Trophoblast cell (in vitro differentiated cells and primary cell): ENCODE measurements at regions not wholly inside any gene's neighbourhood (a gene's known extent, or its start where the extent isn't known, plus 50 kb on each side); places are given as distances from the start of the nearest gene placed in this dataset.
A peak's percentile ranks its signal among the peaks of the same experiment; 100 is the strongest.

ENCODE experiments used
- DNase-seq, 2 donors: peaks; one replicate each; pipeline ENCODE4 v3.0.0-alpha.2; 2016
- H2AFZ ChIP-seq: 2 replicates; pipeline ENCODE4 v1.6.1; 2013; ENCODE audit warnings: low read length, moderate library complexity, mild to moderate bottlenecking; ENCODE audit not compliant: insufficient read depth, poor library complexity
- H2AK5ac ChIP-seq: 2 replicates; pipeline ENCODE4 v1.6.1; 2013; ENCODE audit warnings: mild to moderate bottlenecking, low read length
- H2BK120ac ChIP-seq: 2 replicates; pipeline ENCODE4 v1.6.1; 2013; ENCODE audit warnings: low read length, mild to moderate bottlenecking, moderate library complexity; ENCODE audit not compliant: insufficient read depth, poor library complexity
- H2BK12ac ChIP-seq: 2 replicates; pipeline ENCODE4 v1.6.1; 2013; ENCODE audit warnings: mild to moderate bottlenecking, low read length, moderate library complexity
- H2BK5ac ChIP-seq: 2 replicates; pipeline ENCODE4 v1.6.1; 2013; ENCODE audit warnings: low read length, low read depth, moderate library complexity, mild to moderate bottlenecking; ENCODE audit not compliant: poor library complexity
- H3K14ac ChIP-seq: 2 replicates; pipeline ENCODE4 v1.6.1; 2013; ENCODE audit warnings: mild to moderate bottlenecking, low read length
- H3K18ac ChIP-seq: 2 replicates; pipeline ENCODE4 v1.6.1; 2013; ENCODE audit warnings: mild to moderate bottlenecking, low read length
- H3K23ac ChIP-seq: 2 replicates; pipeline ENCODE4 v1.6.1; 2013; ENCODE audit warnings: low read length
- H3K27ac ChIP-seq: 2 replicates; pipeline ENCODE4 v1.5.1; 2013; ENCODE audit warnings: low read depth, mild to moderate bottlenecking, inconsistent platforms, low read length, moderate library complexity
- H3K27me3 ChIP-seq: 2 replicates; pipeline ENCODE4 v1.6.1; 2013; ENCODE audit warnings: inconsistent platforms, mild to moderate bottlenecking, low read length, moderate library complexity; ENCODE audit not compliant: insufficient read depth
- H3K36me3 ChIP-seq, 2 experiments: 1 replicate in 1 of 2; 2 replicates in 1 of 2; pipeline ENCODE4 v1.6.1; 2013; ENCODE audit warnings: low read length in 2 of 2, mild to moderate bottlenecking in 2 of 2, moderate library complexity in 1 of 2; ENCODE audit not compliant: insufficient read depth in 2 of 2, control insufficient read depth in 1 of 2
- H3K4ac ChIP-seq: 2 replicates; pipeline ENCODE4 v1.6.1; 2013; ENCODE audit warnings: low read depth, mild to moderate bottlenecking, low read length, moderate library complexity
- H3K4me1 ChIP-seq, 2 experiments: 1 replicate in 1 of 2; 2 replicates in 1 of 2; pipeline ENCODE4 v1.6.1; 2013; ENCODE audit warnings: low read length in 2 of 2, mild to moderate bottlenecking in 2 of 2, moderate library complexity in 1 of 2; ENCODE audit not compliant: insufficient read depth in 2 of 2, control insufficient read depth in 1 of 2
- H3K4me2 ChIP-seq: 2 replicates; pipeline ENCODE4 v1.6.1; 2013; ENCODE audit warnings: inconsistent platforms, mild to moderate bottlenecking, low read length, moderate library complexity
- H3K4me3 ChIP-seq: 2 replicates; pipeline ENCODE4 v1.5.1; 2013; ENCODE audit warnings: mild to moderate bottlenecking, low read depth, low read length, inconsistent platforms
- H3K79me1 ChIP-seq: one replicate; pipeline ENCODE4 v1.6.1; 2013; ENCODE audit warnings: low read length
- H3K79me2 ChIP-seq: 2 replicates; pipeline ENCODE4 v1.6.1; 2013; ENCODE audit warnings: low read length, mild to moderate bottlenecking; ENCODE audit not compliant: control insufficient read depth, insufficient read depth, poor library complexity
- H3K9ac ChIP-seq: 2 replicates; pipeline ENCODE4 v1.6.1; 2013; ENCODE audit warnings: mild to moderate bottlenecking, low read length
- H3K9me3 ChIP-seq: 2 replicates; pipeline ENCODE4 v1.6.1; 2013; ENCODE audit warnings: low read depth, mild to moderate bottlenecking, control low read depth, inconsistent platforms, low read length; ENCODE audit not compliant: insufficient read depth
- H4K12ac ChIP-seq: 2 replicates; pipeline ENCODE4 v1.6.1; 2013; ENCODE audit warnings: low read depth, mild to moderate bottlenecking, low read length, moderate library complexity
- H4K8ac ChIP-seq: 2 replicates; pipeline ENCODE4 v1.6.1; 2013; ENCODE audit warnings: low read depth, mild to moderate bottlenecking, low read length, moderate library complexity
- H4K91ac ChIP-seq: one replicate; pipeline ENCODE4 v1.6.1; 2013; ENCODE audit warnings: low read depth, mild to moderate bottlenecking, low read length, moderate library complexity
- WGBS: extraction: QIAGEN DNeasy Blood & Tissue Kit; methylation state at CpG from one replicate; pipeline ENCODE4 v1.1.7; 2013; ENCODE audit warnings: missing lambda C conversion rate; ENCODE audit not compliant: insufficient read length, insufficient coverage; ENCODE audit errors: extremely low coverage; 5-methylcytosine and 5-hydroxymethylcytosine counted together

- WGBS: no CpG with 5 or more reads among the region's 46 CpGs
- DNase-seq: no peak
- H2AK5ac ChIP-seq: no peak overlapping the region
These were observed 166.4 kb upstream of the FAT1 start for GRCh38 chr4:186889876-186890643.

GRCh38 chr4:186891859-186892486 is 168.3 kb upstream of the FAT1 start:
- H3K4me1 ChIP-seq: no peaks in the 10 kb centered on the region
- H2BK12ac ChIP-seq: no peak overlapping the region
- no peaks in the 10 kb centered on the region for H3K79me2 ChIP-seq
- H2BK5ac ChIP-seq: no peak overlapping the region
- H4K91ac ChIP-seq: no peak overlapping the region
- no peaks in the 10 kb centered on the region for H3K27me3 ChIP-seq
- H4K8ac ChIP-seq: no peak overlapping the region
- no peak overlapping the region for H3K9ac ChIP-seq
- H2AK5ac ChIP-seq: no peak overlapping the region
- no CpG with 5 or more reads among the region's 12 CpGs for WGBS
- H3K18ac ChIP-seq: no peak overlapping the region
- no peak overlapping the region for H4K12ac ChIP-seq
- H3K36me3 ChIP-seq: no peaks in the 10 kb centered on the region
- no peak for DNase-seq
- H2AFZ ChIP-seq: no peak overlapping the region
- H2BK120ac ChIP-seq: no peak overlapping the region
- no peak overlapping the region for H3K4me2 ChIP-seq
- peaks cover 2% of the 10 kb centered on the region for H3K9me3 ChIP-seq
- no peaks in the 10 kb centered on the region for H3K79me1 ChIP-seq
- H3K4ac ChIP-seq: no peak overlapping the region
- H3K27ac ChIP-seq: no peak overlapping the region
- H3K23ac ChIP-seq: no peak overlapping the region
- H3K4me3 ChIP-seq: no peak overlapping the region
- H3K14ac ChIP-seq: no peak overlapping the region

More at GRCh38 chr4:186889876-186890643, 166.4 kb upstream of the FAT1 start:
- no peak overlapping the region for H4K12ac ChIP-seq
- H2AFZ ChIP-seq: no peak overlapping the region
- no peak overlapping the region for H2BK120ac ChIP-seq
- H3K27me3 ChIP-seq: no peaks in the 10 kb centered on the region
- peaks cover 2% of the 10 kb centered on the region for H3K9me3 ChIP-seq
- no peak overlapping the region for H3K18ac ChIP-seq
- H4K91ac ChIP-seq: no peak overlapping the region
- H2BK5ac ChIP-seq: no peak overlapping the region
- no peaks in the 10 kb centered on the region for H3K36me3 ChIP-seq
- H3K27ac ChIP-seq: no peak overlapping the region
- H3K23ac ChIP-seq: no peak overlapping the region
- no peak overlapping the region for H3K4ac ChIP-seq
- H3K79me2 ChIP-seq: no peaks in the 10 kb centered on the region
- no peak overlapping the region for H3K4me2 ChIP-seq
- H3K79me1 ChIP-seq: no peaks in the 10 kb centered on the region
- no peak overlapping the region for H4K8ac ChIP-seq
- H3K4me3 ChIP-seq: no peak overlapping the region
- no peak overlapping the region for H3K14ac ChIP-seq
- no peaks in the 10 kb centered on the region for H3K4me1 ChIP-seq
- no peak overlapping the region for H3K9ac ChIP-seq
- H2BK12ac ChIP-seq: no peak overlapping the region

DNA sequence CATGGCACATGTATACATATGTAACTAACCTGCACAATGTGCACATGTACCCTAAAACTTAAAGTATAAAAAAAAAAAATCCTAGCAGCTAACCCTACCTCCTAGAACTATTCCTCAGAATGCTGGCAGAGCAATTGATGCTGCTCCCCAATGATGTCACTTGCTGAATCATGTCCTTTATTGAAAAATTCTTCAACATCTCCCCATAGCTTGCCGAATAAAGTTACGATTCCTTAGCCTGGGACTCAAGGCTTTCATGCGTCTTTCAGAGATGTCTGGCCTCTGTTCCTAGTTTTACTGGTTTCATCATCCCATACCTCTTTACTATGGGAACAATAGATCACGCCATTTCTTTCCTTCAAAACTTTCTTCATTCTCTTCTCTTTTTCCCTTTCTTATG is 174.7 kb upstream of the FAT1 start:
- H3K4me1 ChIP-seq: no peaks in the 10 kb centered on the region
- no peak overlapping the region for H2BK5ac ChIP-seq
- H3K27me3 ChIP-seq: no peaks in the 10 kb centered on the region
- H3K4me3 ChIP-seq: no peak overlapping the region
- H3K4ac ChIP-seq: no peak overlapping the region
- no peak for DNase-seq
- no peak overlapping the region for H4K8ac ChIP-seq
- WGBS: 100% methylated on average over 1 of the region's 4 CpGs
- H2BK120ac ChIP-seq: no peak overlapping the region
- no peak overlapping the region for H3K23ac ChIP-seq
- H3K36me3 ChIP-seq: no peaks in the 10 kb centered on the region
- no peak overlapping the region for H2AFZ ChIP-seq
- no peak overlapping the region for H3K14ac ChIP-seq
- H4K91ac ChIP-seq: no peak overlapping the region
- H3K9me3 ChIP-seq: no peaks in the 10 kb centered on the region
- no peak overlapping the region for H3K9ac ChIP-seq
- H3K27ac ChIP-seq: no peak overlapping the region
- no peaks in the 10 kb centered on the region for H3K79me1 ChIP-seq
- no peak overlapping the region for H3K18ac ChIP-seq
- H3K4me2 ChIP-seq: no peak overlapping the region
- H3K79me2 ChIP-seq: no peaks in the 10 kb centered on the region
- no peak overlapping the region for H2AK5ac ChIP-seq
- H4K12ac ChIP-seq: no peak overlapping the region
- no peak overlapping the region for H2BK12ac ChIP-seq

DNA sequence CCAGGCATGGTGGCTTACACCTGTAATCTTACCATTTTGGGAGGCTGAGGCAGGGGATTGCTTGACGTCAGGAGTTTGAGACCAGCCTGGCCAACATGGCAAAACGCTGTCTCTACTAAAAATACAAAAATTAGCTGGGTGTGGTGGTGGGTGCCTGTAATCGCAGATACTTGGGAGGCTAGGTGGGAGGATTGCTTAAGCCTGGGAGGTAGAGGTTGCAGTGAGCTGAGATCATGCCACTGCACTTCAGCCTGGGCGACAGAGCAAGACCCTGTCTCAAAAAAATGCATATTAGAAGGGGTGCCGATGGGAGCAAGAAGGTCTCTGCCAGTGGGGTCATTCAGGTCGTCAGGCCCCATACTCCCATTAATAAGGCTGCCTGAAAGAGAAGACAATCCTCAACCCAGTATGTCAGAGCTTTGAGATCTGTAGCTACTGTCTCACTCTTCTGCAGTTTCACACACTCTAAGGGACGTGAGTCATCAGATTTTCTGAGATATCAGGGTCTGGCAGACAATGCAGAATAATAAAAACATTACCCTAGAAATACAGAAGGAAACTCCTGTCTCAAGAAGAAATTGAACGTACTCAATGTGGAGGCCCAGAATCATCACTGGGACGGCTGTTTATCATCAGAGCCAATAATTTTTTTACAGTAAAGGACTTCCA is 176.7 kb upstream of the FAT1 start:
- no peak overlapping the region for H3K23ac ChIP-seq
- no peak overlapping the region for H3K27ac ChIP-seq
- H2BK12ac ChIP-seq: no peak overlapping the region
- H2BK120ac ChIP-seq: no peak overlapping the region
- no peak overlapping the region for H3K4me3 ChIP-seq
- no peaks in the 10 kb centered on the region for H3K27me3 ChIP-seq
- no peaks in the 10 kb centered on the region for H3K79me2 ChIP-seq
- no peaks in the 10 kb centered on the region for H3K79me1 ChIP-seq
- H3K18ac ChIP-seq: no peak overlapping the region
- H2AFZ ChIP-seq: no peak overlapping the region
- peak in 1 of 2 donors; percentile 16 for DNase-seq
- H4K91ac ChIP-seq: no peak overlapping the region
- no peak overlapping the region for H3K4ac ChIP-seq
- H3K4me1 ChIP-seq: no peaks in the 10 kb centered on the region
- no peak overlapping the region for H4K12ac ChIP-seq
- H3K36me3 ChIP-seq: no peaks in the 10 kb centered on the region
- no peak overlapping the region for H2AK5ac ChIP-seq
- no peak overlapping the region for H2BK5ac ChIP-seq
- no peak overlapping the region for H3K9ac ChIP-seq
- H3K9me3 ChIP-seq: no peaks in the 10 kb centered on the region
- no peak overlapping the region for H4K8ac ChIP-seq
- no peak overlapping the region for H3K4me2 ChIP-seq
- H3K14ac ChIP-seq: no peak overlapping the region
- no CpG with 5 or more reads among the region's 9 CpGs for WGBS
